Urinary bladder (tissue), 3 donors: ENCODE measurements at regions not wholly inside any gene's neighbourhood (a gene's known extent, or its start where the extent isn't known, plus 50 kb on each side); places are given as distances from the start of the nearest gene placed in this dataset.

Experiments
- DNase-seq: peaks from one replicate; pipeline ENCODE4 v3.0.0-alpha.2; 2015; ENCODE audit errors: extremely low spot score
- H3K27ac ChIP-seq: one replicate; pipeline ENCODE4 v1.5.1; 2013; ENCODE audit warnings: low read depth, mild to moderate bottlenecking, moderate library complexity
- H3K36me3 ChIP-seq: one replicate; pipeline ENCODE4 v1.6.1; 2013; ENCODE audit warnings: mild to moderate bottlenecking, moderate library complexity; ENCODE audit not compliant: insufficient read depth
- H3K4me1 ChIP-seq: one replicate; pipeline ENCODE4 v1.6.1; 2013; ENCODE audit warnings: mild to moderate bottlenecking, moderate library complexity; ENCODE audit not compliant: insufficient read depth
- H3K4me3 ChIP-seq: one replicate; pipeline ENCODE4 v1.5.1; 2013; ENCODE audit warnings: low read depth, low read length
- WGBS: extraction: QIAGEN DNeasy Blood & Tissue Kit; methylation state at CpG from one replicate; pipeline ENCODE4 v1.1.7; 2013; 5-methylcytosine and 5-hydroxymethylcytosine counted together
- donor health status: healthy with polysubstance abuse.
- donor health status: healthy.

DNA sequence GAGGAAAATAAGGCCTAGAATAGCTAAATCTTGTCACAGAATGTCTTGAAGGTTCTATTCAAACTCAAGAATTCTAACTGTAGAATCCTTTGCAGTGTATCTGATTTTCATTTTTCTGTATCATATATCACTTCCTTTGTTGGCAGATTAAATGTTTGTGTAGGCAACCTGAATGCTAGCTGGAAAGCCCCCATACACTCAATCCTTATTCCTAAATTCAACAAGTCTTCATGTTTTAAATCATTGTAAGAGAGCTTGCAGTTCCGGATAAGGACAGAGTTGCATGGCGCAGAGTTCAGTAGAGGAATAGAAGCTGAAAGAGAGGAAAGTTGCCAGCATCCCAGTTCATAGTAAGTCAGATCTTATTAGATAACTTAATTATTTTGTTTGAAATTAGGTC lies 242.0 kb upstream of the SEMA6D start:
- H3K27ac ChIP-seq, result no peak overlapping the region
- no peak for DNase-seq
- no peak overlapping the region for H3K4me3 ChIP-seq
- 96% methylated on average over 2 of the region's 2 CpGs for WGBS
- H3K36me3 ChIP-seq, result peaks cover under 1% of the 10 kb centered on the region
- H3K4me1 ChIP-seq, result no peaks in the 10 kb centered on the region

DNA sequence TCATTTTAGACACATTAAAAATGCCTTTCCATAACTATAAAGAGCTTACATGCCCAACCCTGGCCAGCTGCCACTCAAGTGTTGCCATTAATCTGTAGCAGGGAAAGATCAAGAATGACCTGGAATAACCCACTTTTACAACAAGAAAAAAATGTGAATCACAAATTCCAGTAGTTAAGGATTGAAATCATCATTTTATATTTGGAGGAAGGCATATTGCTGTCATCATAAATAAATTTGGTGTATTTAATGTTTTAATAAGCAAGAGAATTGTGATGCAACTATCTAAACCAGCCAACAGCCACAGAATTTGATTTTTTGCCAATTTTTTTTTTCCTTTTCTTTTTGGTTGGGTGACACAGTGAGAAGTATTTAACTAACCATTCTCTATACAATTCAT lies 240.0 kb upstream of the SEMA6D start:
- Histone ChIP-seq H3K36me3 (no peaks in the 10 kb centered on the region), H3K4me3 (no peak overlapping the region), H3K27ac (no peak overlapping the region), H3K4me1 (no peaks in the 10 kb centered on the region)
- DNase-seq, result no peak

DNA sequence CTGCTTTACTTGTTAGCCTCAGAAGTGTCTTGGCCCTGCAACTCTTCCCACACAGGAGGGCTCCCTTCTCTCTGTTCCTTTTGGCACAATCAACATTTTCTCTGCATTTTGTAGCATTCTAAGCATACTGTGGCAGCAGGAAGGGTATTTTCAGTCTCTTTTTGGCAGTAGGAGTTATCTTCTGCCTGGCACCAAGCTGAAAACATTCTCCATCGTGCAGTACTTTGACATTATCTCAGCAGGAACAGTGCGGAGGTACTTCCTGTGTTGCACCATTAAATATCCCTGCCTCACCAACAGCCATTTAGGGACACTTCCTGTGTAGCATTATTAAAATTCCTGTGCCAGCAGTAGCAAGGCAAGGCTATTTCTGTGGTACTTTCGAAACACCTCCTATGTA lies 233.2 kb upstream of the SEMA6D start:
- Histone ChIP-seq H3K36me3 (no peaks in the 10 kb centered on the region), H3K4me3 (no peak overlapping the region), H3K27ac (no peak overlapping the region), H3K4me1 (no peaks in the 10 kb centered on the region)
- DNase-seq, result no peak
- 63% methylated on average over 3 of the region's 3 CpGs for WGBS

DNA sequence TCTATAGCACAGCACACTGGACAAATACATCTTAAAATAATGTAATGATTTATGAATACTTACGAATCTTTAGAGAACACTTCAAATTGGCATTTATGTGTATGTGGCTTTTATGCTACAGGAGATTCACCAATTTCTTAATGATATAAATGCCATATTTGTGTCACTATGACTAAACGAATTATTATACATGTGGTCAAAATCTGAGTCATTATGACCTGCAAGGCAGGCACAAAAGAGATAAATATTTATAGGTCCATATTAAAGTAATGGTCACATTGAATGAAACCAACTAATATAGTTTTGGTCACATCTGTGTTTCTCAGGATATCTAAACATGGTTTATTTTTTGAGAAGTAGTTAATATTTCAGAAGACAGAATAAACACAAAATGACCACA lies 232.3 kb upstream of the SEMA6D start:
- WGBS, result 87% methylated on average over 2 of the region's 2 CpGs
- DNase-seq, result no peak
- Histone ChIP-seq H3K4me1 (no peaks in the 10 kb centered on the region), H3K4me3 (no peak overlapping the region), H3K27ac (no peak overlapping the region), H3K36me3 (no peaks in the 10 kb centered on the region)

DNA sequence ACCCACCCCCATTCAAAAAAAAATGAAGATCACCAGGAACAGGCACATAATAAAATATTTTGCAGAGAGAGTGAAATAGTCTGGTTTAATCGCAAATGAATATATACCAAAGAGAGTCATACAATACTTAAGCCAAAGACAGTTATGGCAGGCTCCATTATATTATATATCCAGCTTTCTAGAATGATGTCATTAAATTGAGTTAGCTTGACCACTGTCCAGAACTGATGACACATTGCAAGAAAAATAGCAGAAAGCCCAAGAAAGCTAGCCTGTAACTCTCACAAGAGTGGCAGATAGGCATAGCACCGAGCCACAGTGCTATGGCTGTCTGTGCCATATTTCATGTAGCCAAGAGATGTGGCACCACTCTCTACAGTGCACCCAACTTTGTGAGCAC lies 231.9 kb upstream of the SEMA6D start:
- no peak for DNase-seq
- Histone ChIP-seq H3K4me3 (no peak overlapping the region), H3K27ac (no peak overlapping the region), H3K36me3 (no peaks in the 10 kb centered on the region), H3K4me1 (no peaks in the 10 kb centered on the region)
- WGBS, result 68% methylated on average over 2 of the region's 2 CpGs

DNA sequence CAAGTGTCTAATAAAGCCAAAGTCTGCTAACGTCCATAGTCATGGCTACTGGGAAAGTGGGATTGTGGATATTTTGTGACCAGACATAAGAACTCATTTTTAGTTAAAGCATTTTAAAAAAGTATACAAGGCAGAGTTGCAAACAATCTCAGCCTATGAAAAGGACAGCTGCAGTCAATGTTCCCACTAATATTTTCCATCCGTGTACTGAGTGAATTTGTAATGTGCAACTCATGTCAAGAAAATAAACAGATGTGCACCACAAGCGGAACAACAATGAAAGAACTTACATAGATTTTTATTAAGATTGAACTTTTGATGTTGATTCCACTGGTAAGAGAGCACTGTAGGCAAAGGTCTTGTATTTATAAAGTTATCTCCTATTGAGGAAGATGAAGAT lies 231.3 kb upstream of the SEMA6D start:
- Histone ChIP-seq H3K4me3 (no peak overlapping the region), H3K27ac (no peak overlapping the region), H3K36me3 (no peaks in the 10 kb centered on the region), H3K4me1 (no peaks in the 10 kb centered on the region)
- WGBS, result 68% methylated on average over 3 of the region's 3 CpGs
- DNase-seq, result no peak

DNA sequence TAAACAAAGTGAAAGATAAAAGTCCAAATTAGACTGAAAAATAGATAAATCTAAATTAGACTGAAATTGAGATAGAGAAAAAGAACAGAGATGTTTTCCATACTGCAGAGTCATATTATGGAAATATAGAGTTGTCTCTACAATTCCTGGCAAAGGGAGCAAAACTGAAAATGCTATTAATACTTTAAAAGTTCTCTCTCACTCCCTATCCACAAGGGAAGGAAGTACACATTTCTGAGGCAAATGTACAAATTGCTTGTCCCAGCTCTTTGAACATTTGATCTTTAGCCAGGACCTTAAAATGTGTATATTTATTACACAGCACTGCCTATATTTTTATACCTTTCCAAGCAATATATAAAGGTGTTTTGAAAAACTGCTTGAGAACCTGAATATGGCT lies 225.1 kb upstream of the SEMA6D start:
- Histone ChIP-seq H3K4me1 (no peaks in the 10 kb centered on the region), H3K36me3 (no peaks in the 10 kb centered on the region), H3K4me3 (no peak overlapping the region), H3K27ac (no peak overlapping the region)
- DNase-seq, result no peak

DNA sequence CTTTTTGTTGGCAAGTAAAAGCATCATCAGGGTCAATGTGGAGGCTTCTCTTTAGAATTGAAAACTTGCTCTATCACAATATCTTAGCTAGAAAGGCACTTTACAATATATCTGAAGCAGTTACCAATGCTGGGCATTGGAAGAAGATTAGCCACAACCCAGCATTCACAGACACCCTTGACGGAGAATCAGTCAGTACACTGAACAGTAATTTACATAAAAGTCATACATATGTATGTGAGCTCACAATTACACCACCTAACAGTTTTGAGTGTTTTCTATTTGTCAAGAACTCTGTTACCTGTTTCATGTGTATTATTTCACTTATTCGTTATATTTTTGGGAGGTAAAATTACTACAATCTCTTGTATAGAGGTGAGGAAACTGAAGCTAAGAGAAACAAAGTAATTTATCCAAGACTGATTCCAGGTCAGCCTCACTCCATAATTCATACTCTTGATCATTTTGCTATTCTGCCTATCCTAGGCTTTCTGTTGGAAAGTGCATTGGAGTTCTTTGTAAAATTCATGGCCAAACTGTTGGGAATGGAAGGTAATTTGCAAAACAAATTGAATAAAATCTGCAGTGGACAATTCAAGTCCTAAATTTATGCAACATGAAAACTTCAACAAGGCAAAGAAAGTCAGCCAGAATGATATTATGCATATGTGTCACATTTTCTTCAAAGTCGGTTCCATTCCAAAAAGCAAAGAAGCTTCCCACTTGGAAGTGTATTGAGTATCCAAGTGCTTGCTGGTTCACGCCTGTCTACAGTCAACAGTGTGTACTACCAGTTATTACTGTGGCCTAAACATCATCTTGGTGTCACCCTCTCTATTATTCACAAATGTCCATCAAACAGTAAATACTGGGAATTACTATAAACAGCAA lies 223.7 kb upstream of the SEMA6D start:
- H3K4me1 ChIP-seq, result no peaks in the 10 kb centered on the region
- no peak overlapping the region for H3K27ac ChIP-seq
- H3K36me3 ChIP-seq, result no peaks in the 10 kb centered on the region
- DNase-seq, result no peak
- WGBS, result 93% methylated on average over 4 of the region's 4 CpGs
- H3K4me3 ChIP-seq, result no peak overlapping the region

DNA sequence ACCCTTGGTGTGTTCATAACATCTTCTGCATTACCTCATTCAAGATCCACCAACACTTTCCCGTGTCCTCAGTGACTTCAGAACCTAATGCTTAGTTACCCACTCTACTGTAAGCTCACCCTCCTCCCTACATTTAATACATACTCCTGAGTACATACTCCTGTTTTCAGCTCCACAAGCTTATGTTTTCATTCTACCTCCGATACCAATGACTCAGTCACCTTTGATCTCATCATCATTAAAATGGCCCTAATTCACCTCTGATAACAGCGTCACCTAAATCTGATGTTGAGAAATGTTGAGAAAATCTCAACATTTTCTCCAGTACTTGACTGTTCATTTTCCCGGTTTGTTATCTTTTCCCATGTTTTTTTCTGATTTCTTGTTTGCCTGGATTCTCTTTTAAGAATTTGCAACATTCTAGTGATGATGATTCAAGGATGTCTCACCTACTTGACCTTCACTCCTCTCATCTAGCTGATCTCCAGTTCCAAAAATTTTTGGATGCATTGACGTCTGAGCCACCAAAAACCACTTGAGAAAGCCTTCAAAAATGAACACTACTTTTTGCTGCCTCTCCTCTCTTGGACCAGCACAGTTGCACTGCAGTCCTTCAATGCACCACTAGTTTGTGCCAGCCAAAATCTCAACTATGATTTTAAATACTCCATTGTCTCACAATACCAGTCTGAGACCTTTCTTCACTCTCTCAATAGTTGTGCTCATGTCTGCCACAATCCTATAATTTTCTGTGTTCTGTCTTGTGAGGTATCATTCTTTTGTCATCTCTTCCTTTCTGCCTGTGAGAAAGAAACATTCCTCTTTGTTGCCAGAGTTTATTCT lies 220.7 kb upstream of the SEMA6D start:
- Histone ChIP-seq H3K27ac (no peak overlapping the region), H3K36me3 (no peaks in the 10 kb centered on the region), H3K4me1 (no peaks in the 10 kb centered on the region), H3K4me3 (no peak overlapping the region)
- DNase-seq, result no peak
- WGBS, result 91% methylated on average over 5 of the region's 5 CpGs

DNA sequence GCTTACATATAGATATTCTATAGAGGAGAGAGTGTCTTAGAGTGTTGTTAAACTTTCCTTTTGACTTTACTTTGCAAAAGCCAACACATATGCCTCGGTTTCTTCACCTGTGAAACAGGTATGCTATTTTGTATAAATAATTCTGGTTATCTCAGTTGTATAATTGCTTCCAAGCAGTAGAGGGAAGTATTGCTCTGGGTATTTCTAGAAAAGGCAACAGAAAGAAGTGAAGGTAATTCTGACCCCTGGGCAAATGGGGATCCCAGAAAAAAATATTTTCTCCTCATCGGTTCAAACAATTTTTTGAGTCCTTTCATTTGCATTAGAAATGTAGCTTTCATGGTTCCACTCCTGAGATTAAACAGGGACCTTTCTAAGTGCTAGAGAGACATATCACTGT lies 216.5 kb upstream of the SEMA6D start:
- no peak for DNase-seq
- Histone ChIP-seq H3K27ac (no peak overlapping the region), H3K4me3 (no peak overlapping the region), H3K4me1 (no peaks in the 10 kb centered on the region), H3K36me3 (no peaks in the 10 kb centered on the region)
- WGBS, result 79% methylated on average over 2 of the region's 2 CpGs

DNA sequence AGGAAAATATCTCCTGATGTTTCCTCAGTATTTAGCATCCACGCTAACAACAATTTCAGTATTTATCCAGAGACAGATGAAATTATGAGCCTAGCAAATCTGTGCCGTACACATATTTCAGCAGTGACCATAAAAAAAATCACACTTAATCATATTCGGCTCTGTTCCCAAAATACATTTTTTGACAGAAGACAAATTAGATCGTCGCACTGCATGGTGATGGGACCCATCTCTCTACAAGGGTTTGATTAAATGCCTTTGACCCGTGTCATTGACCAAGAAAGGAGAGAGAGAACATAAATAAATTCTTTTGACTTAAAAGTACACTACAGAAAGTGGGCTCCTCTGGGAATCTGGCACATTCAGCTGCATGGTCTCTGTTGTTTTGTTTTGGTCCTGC lies 215.3 kb upstream of the SEMA6D start:
- no peak for DNase-seq
- Histone ChIP-seq H3K27ac (no peak overlapping the region), H3K4me3 (no peak overlapping the region), H3K36me3 (no peaks in the 10 kb centered on the region), H3K4me1 (peaks cover 1% of the 10 kb centered on the region)
- 90% methylated on average over 6 of the region's 6 CpGs for WGBS

DNA sequence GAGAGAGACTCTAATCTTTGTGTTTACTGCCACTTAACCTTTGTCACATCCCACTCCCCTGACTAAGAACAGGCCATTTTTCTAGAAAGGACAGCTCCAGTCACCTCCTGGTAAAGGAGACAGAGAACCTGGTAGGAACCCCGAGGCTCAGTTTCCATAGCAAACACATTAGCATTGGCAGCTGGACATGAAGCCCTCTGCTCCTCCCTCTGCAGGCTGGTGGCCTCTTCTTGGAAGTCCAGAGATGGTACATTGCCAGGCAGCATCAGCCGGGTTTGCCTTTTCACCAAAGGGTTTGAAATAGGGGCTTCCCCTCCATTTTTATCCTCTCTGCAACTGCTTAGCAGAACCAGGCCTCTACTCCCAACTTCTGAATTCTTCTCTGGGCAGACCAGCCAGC lies 213.4 kb upstream of the SEMA6D start:
- DNase-seq, result no peak
- 88% methylated on average over 2 of the region's 2 CpGs for WGBS
- no peaks in the 10 kb centered on the region for H3K36me3 ChIP-seq

DNA sequence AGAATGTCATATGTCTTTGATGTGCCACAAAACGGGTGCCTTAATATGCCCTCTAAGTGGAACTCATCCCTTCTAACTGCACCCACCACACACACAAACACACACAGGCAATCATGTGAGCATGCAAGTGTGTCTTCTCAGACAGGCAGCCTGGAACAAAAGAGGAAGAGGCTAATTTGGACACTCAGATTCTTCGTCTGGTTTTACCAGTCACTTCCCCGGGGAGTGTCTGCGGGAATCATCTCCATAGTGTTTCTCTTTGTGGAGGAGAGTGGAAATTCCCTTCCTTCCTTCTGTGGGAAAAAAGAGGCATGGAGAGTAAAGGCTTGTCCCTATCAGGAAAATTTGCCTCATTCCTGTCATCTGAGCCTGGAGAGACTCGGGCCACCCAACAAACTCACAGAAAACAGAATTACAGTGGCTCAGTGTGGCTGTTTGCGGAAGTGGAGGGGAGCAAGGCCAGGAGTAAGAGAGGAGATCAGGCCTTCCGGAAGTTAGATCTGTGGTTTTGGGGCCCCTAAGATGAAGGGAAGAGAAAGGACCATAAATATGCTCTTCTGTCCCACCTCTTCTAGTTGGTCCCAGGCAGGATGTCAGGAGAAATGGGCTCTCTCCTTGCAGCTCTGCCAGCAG lies 212.6 kb upstream of the SEMA6D start:
- DNase-seq, result no peak

More for the DNA sequence above, 213.4 kb upstream of the SEMA6D start:
- H3K27ac ChIP-seq, result no peak overlapping the region
- H3K4me3 ChIP-seq, result no peak overlapping the region
- H3K4me1 ChIP-seq, result peaks cover 1% of the 10 kb centered on the region

More for the DNA sequence above, 212.6 kb upstream of the SEMA6D start:
- Histone ChIP-seq H3K4me1 (peaks cover 1% of the 10 kb centered on the region), H3K27ac (no peak overlapping the region), H3K36me3 (no peaks in the 10 kb centered on the region), H3K4me3 (no peak overlapping the region)
- WGBS, result 81% methylated on average over 7 of the region's 7 CpGs
